HepG2 (cell line): ENCODE measurements at regions not wholly inside any gene's neighbourhood (a gene's known extent, or its start where the extent isn't known, plus 50 kb on each side); places are given as distances from the start of the nearest gene placed in this dataset.
A peak's percentile ranks its signal among the peaks of the same experiment; 100 is the strongest.

Experiments used
- ATF7-NPFF ChIP-seq: sonication (generic); formaldehyde crosslinking; IDR thresholded peaks from 2 replicates; pipeline ENCODE4 v1.8.1; 2023; ENCODE audit warnings: mild to moderate bottlenecking, low read depth, missing genetic modification reagents, moderate library complexity
- CHCHD3 ChIP-seq: sonication (generic); formaldehyde crosslinking; IDR thresholded peaks from 2 replicates; pipeline ENCODE4 v1.8.0; 2022; ENCODE audit warnings: mild to moderate bottlenecking, missing genetic modification reagents, moderate library complexity
- HIC2 ChIP-seq: sonication (generic); formaldehyde crosslinking; IDR thresholded peaks from 2 replicates; pipeline ENCODE4 v1.9.0; 2022; ENCODE audit warnings: low read depth, missing genetic modification reagents
- KAT2B ChIP-seq: fragments of 150-350 bp; IDR thresholded peaks from 2 replicates; pipeline ENCODE4 v1.6.1; 2014; ENCODE audit warnings: low read depth, low read length, borderline replicate concordance
- KLF9 ChIP-seq: IDR thresholded peaks from 2 replicates; pipeline ENCODE4 v1.6.1; 2016; ENCODE audit warnings: low read depth
- KMT2B ChIP-seq: IDR thresholded peaks from 2 replicates; pipeline ENCODE4 v1.6.1; 2016; ENCODE audit warnings: missing genetic modification reagents, missing compliant biosample characterization
- LCORL ChIP-seq, 2 experiments: fragments of 450-650 bp in 1 of 2; sonication (generic) in 1 of 2; formaldehyde crosslinking in 1 of 2; IDR thresholded peaks; 2 replicates each; pipeline versions ENCODE4 v1.5.0 to v1.6.1; 2017 to 2020; ENCODE audit warnings: antibody characterized with exemption in 1 of 2, missing genetic modification reagents in 1 of 2
- MATR3 ChIP-seq: sonication (generic); formaldehyde crosslinking; IDR thresholded peaks from 2 replicates; pipeline ENCODE4 v1.4.0; 2020; ENCODE audit warnings: missing genetic modification reagents
- NFKB2 ChIP-seq: sonication (generic); formaldehyde crosslinking; IDR thresholded peaks from 2 replicates; pipeline ENCODE4 v1.4.0; 2020; ENCODE audit warnings: missing genetic modification reagents, borderline replicate concordance
- PHF21A ChIP-seq: sonication (generic); formaldehyde crosslinking; IDR thresholded peaks from 2 replicates; pipeline ENCODE4 v1.5.0; 2020; ENCODE audit warnings: mild to moderate bottlenecking, missing genetic modification reagents
- RAD21 ChIP-seq: fragments of 450-650 bp; formaldehyde crosslinking; IDR thresholded peaks from 2 replicates; pipeline ENCODE4 v1.5.0; 2020; ENCODE audit warnings: mild to moderate bottlenecking
- SIN3A ChIP-seq: IDR thresholded peaks from 2 replicates; pipeline ENCODE4 v1.6.1; 2011; ENCODE audit warnings: low read depth, mild to moderate bottlenecking, control low read depth, low read length, borderline replicate concordance
- STAG1 ChIP-seq: sonication (generic); formaldehyde crosslinking; IDR thresholded peaks from 2 replicates; pipeline ENCODE4 v1.4.0; 2020; ENCODE audit warnings: missing genetic modification reagents
- ZBTB39 ChIP-seq: sonication (generic); formaldehyde crosslinking; IDR thresholded peaks from 2 replicates; pipeline ENCODE4 v1.5.0; 2020; ENCODE audit warnings: missing genetic modification reagents
- ZBTB44 ChIP-seq: sonication (generic); formaldehyde crosslinking; IDR thresholded peaks from 2 replicates; pipeline ENCODE4 v1.4.0; 2020; ENCODE audit warnings: missing genetic modification reagents
- ZBTB46 ChIP-seq: sonication (generic); formaldehyde crosslinking; IDR thresholded peaks from 2 replicates; pipeline ENCODE4 v1.4.0; 2020; ENCODE audit warnings: mild to moderate bottlenecking, missing genetic modification reagents, borderline replicate concordance
- ZNF432 ChIP-seq: sonication (generic); formaldehyde crosslinking; IDR thresholded peaks from 2 replicates; pipeline ENCODE4 v1.5.0; 2020; ENCODE audit warnings: missing genetic modification reagents, mild to moderate bottlenecking, borderline replicate concordance
- ZNF558 ChIP-seq: sonication (generic); formaldehyde crosslinking; IDR thresholded peaks from 2 replicates; pipeline ENCODE4 v1.9.0; 2022; ENCODE audit warnings: mild to moderate bottlenecking, missing genetic modification reagents, borderline replicate concordance
- ZNF652 ChIP-seq: IDR thresholded peaks from 2 replicates; pipeline ENCODE4 v1.6.1; 2016; ENCODE audit warnings: low read depth, borderline replicate concordance
- ZSCAN31 ChIP-seq: sonication (generic); formaldehyde crosslinking; IDR thresholded peaks from 2 replicates; pipeline ENCODE4 v1.5.0; 2020; ENCODE audit warnings: low read depth, mild to moderate bottlenecking, missing genetic modification reagents
- ZZZ3 ChIP-seq: sonication (generic); formaldehyde crosslinking; IDR thresholded peaks from 2 replicates; pipeline ENCODE4 v1.4.0; 2020; ENCODE audit warnings: missing genetic modification reagents, mild to moderate bottlenecking, borderline replicate concordance

- TF ChIP-seq ZNF432 (no peak), ZBTB39 (0 out of 2 replicates have a peak, but pooled peaks have one; percentile 62), ATF7-NPFF (no peak), HIC2 (peak; percentile 90), KMT2B (peak; percentile 25; the same call in 1 of the 2 replicates), NFKB2 (CRISPR knock-in tag) (no peak), ZNF652 (peak; percentile 64), LCORL (IDR thresholded peaks at IDR 0.05) (peak; percentile 89; the same call in 1 of the 2 replicates), LCORL (CRISPR knock-in tag; IDR thresholded peaks at IDR 0.05) (peak; percentile 92), PHF21A (peak; percentile 94), KAT2B (no peak), ZNF558 (CRISPR knock-in tag) (no peak), KLF9 (CRISPR knock-in tag) (no peak), RAD21 (CRISPR knock-in tag) (no peak), CHCHD3 (CRISPR knock-in tag) (no peak), ZBTB44 (CRISPR knock-in tag) (peak; percentile 73; the same call in 1 of the 2 replicates), SIN3A (no peak), STAG1 (CRISPR knock-in tag) (peak; percentile 41), ZBTB46 (peak; percentile 93; the same call in 1 of the 2 replicates), ZSCAN31 (0 out of 2 replicates have a peak, but pooled peaks have one; percentile 21), ZZZ3 (CRISPR knock-in tag) (no peak), MATR3 (no peak)
Observed at GRCh38 chr1:88175631-88176226, 508.3 kb upstream of the PKN2 start (continued).
